ENCODE measurements at regions not wholly inside any gene's neighbourhood (a gene's known extent, or its start where the extent isn't known, plus 50 kb on each side); places are given as distances from the start of the nearest gene placed in this dataset.

DNA sequence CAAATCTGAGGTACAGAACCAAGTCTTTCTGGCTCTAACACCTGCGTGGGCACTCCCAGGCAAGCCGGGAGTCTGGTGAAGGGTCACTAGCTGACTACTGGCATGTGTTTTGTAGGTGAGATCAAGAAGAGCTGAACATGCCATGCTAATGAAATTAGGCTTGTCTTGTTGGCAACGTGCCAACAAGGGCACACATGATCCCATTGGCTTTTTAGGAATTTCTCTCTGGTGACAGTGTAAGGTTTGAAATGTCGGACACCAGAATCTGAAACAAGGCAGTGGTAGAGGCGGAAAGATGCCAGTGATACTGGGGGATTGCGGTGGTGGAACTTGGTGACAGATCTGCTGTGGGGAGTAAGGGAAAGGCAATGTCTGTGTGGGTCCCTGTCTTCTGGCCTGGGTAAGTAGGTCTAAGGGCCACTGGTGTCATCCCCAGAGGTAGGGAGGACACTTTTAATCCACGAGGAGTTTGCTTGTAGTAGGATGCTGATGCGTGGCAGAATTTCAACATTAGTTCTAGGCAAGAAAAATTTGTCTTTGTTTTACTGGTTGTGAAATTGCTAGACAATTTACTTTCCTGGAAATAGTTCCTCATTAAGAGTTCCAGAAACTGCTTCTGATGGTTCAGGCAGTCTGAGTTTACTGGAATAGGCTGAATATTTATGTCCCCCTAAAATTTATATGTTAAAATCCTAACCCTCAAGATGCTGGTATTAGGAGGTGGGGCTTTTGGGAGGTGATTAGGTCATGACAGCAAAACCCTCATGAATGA lies 52.6 kb upstream of the ACMSD start:
- no peak overlapping the region for H3K56ac ChIP-seq (ENCODE audit: extremely low read depth, insufficient read depth, low read length)
- H3K23ac ChIP-seq (ENCODE audit: low read depth, low read length), result no peak overlapping the region
- no peak overlapping the region for H4K91ac ChIP-seq (ENCODE audit: insufficient read depth, low read depth, low read length)
- H4K20me1 ChIP-seq (ENCODE audit: insufficient read depth, low read length), result no peaks in the 10 kb centered on the region
- H3K79me1 ChIP-seq (ENCODE audit: low read depth in 1 of 2, low read length in 2 of 2), result no peaks in the 10 kb centered on the region
- in situ Hi-C loops (cut with MboI; ENCODE audit: low sequenced_read_pairs), result no loop called here
- H4K8ac ChIP-seq (ENCODE audit: low read depth in 2 of 2, low read length in 2 of 2), result no peak overlapping the region
- H3K4me1 ChIP-seq (ENCODE audit: control insufficient read depth, insufficient read depth, low read length), result no peaks in the 10 kb centered on the region
- dilution Hi-C loops (cut with HindIII; ENCODE audit: low sequenced_read_pairs, unreplicated experiment), result no loop called here
- no peak overlapping the region for H3K18ac ChIP-seq (ENCODE audit: low read depth, low read length)
- H3K36me3 ChIP-seq (ENCODE audit: control insufficient read depth, insufficient read depth, low read length), result no peaks in the 10 kb centered on the region
- H3K14ac ChIP-seq (replicated peaks; ENCODE audit: low read depth, low read length), result no peak overlapping the region
- no peak overlapping the region for H2BK5ac ChIP-seq (ENCODE audit: low read depth, low read length, poor library complexity, severe bottlenecking)
- no TSS peak for BruUV-seq (replicated peaks)
- H4K5ac ChIP-seq (ENCODE audit: low read depth, low read length), result no peak overlapping the region
- no peak overlapping the region for H2BK120ac ChIP-seq (ENCODE audit: low read depth, low read length)
- DNase-seq (no peak), ATAC-seq (ENCODE audit: low read depth) (no peak)
- H2BK15ac ChIP-seq (ENCODE audit: low read depth, low read length), result no peak overlapping the region
- H3K27me3 ChIP-seq (ENCODE audit: control insufficient read depth, insufficient read depth, low read length), result no peaks in the 10 kb centered on the region; the same call in 1 of the 2 replicates
- POLR2A ChIA-PET (ENCODE audit: unreplicated experiment), result no interaction called here
- H3K27ac ChIP-seq (ENCODE audit: insufficient read depth, low read length), result no peak overlapping the region
- intact Hi-C loops (cut with micrococcal nuclease), result no loop called here
- H3K4ac ChIP-seq (ENCODE audit: low read depth, low read length), result no peak overlapping the region
- no peak overlapping the region for H2AK5ac ChIP-seq (ENCODE audit: low read depth, low read length)
- CTCF ChIA-PET, result no interaction called here
- H2AFZ ChIP-seq (replicated peaks; ENCODE audit: low read length, poor library complexity), result no peak overlapping the region
- no peak overlapping the region for H2AK9ac ChIP-seq (replicated peaks; ENCODE audit: low read depth, low read length, poor library complexity)
- no peaks in the 10 kb centered on the region for H3K9me3 ChIP-seq (ENCODE audit: control insufficient read depth, insufficient read depth, low read length)
- H3K9me1 ChIP-seq (ENCODE audit: insufficient read depth, low read length), result no peaks in the 10 kb centered on the region
- H3K9ac ChIP-seq (ENCODE audit: low read depth, low read length), result no peak overlapping the region
- no peak overlapping the region for H3K4me3 ChIP-seq (ENCODE audit: insufficient read depth, low read depth, low read length)
- H2BK20ac ChIP-seq (ENCODE audit: low read depth, low read length), result no peak overlapping the region
- no peak overlapping the region for H3K4me2 ChIP-seq (ENCODE audit: low read depth, low read length)
- WGBS, 2 experiments (ENCODE audit: extremely low coverage in 2 of 2, insufficient read length in 1 of 2), result 75% methylated on average over 4 of the region's 8 CpGs; no CpG with 5 or more reads in 1 of the 2 experiments
- TF ChIP-seq CEBPB (IDR thresholded peaks at IDR 0.05; ENCODE audit: low read depth, low read length) (no peak), RCOR1 (IDR thresholded peaks at IDR 0.05; ENCODE audit: insufficient replicate concordance, low read length) (no peak), MAZ (IDR thresholded peaks at IDR 0.05; ENCODE audit: borderline replicate concordance, low read depth, low read length) (no peak), MAFK (IDR thresholded peaks at IDR 0.05; ENCODE audit: low read depth, low read length) (no peak), NFE2L2 (IDR thresholded peaks at IDR 0.05; ENCODE audit: low read depth, low read length) (no peak), CHD1 (IDR thresholded peaks at IDR 0.05; ENCODE audit: low read depth, low read length) (no peak), USF2 (IDR thresholded peaks at IDR 0.05; ENCODE audit: low read depth, low read length) (no peak), POLR2A (IDR thresholded peaks at IDR 0.05; ENCODE audit: low read depth, low read length) (no peak), SMC3 (IDR thresholded peaks at IDR 0.05; ENCODE audit: low read depth, low read length) (no peak), MXI1 (IDR thresholded peaks at IDR 0.05; ENCODE audit: borderline replicate concordance, low read depth, low read length) (no peak), CTCF (conservative IDR thresholded peaks at IDR 0.05; ENCODE audit: low read depth, low read length) (no peak), RFX5 (IDR thresholded peaks at IDR 0.05; ENCODE audit: low read depth, low read length) (no peak), BHLHE40 (IDR thresholded peaks at IDR 0.05; ENCODE audit: low read depth, low read length) (no peak)
